ENCODE measurements at regions not wholly inside any gene's neighbourhood (a gene's known extent, or its start where the extent isn't known, plus 50 kb on each side); places are given as distances from the start of the nearest gene placed in this dataset.

DNA sequence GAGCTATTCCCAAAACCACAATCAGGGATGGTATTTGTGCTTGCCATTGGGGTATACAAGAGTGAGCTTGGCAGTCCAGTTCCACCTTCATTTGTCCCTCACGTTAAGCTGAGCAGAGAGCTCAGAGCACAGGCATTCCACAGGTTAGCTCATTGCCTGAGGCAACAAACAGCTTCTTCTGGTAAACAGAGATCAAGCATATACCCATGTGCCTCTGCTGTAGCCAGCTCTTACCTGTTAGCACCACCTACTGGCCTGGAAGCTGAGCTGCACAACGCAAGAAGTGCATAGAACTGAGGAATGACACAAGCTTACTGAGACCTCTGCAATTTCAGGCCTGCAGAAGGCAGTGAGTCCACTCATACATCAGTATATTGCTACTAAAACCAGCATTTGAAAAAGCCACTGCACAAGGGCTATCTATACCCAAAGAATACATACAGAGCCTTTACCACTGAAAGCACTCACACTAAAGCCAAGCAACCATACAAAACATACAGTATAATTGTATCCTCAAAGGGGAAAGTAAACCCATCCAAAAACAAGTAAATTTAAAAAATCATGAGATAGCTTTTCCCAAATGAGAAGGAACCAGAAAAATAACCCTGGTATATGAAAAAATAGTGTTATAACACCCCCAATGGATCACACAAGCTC is 258.3 kb upstream of the GABRA2 start:
- ATAC-seq (no peak), DNase-seq (ENCODE audit: low read depth, low spot score) (no peak)
- Histone ChIP-seq H3K4me2 (ENCODE audit: low read length) (no peak overlapping the region), H3K4me1 (ENCODE audit: control insufficient read depth in 1 of 2, insufficient read depth in 2 of 2, low read length in 2 of 2) (no peaks in the 10 kb centered on the region), H3K4me3 (replicated peaks in 1 of 2; ENCODE audit: low read depth in 1 of 2, low read length in 2 of 2) (no peak overlapping the region), H3K27ac (ENCODE audit: low read depth, low read length) (no peak overlapping the region), H3K9me2 (ENCODE audit: insufficient read depth) (no peaks in the 10 kb centered on the region), H3K9ac (ENCODE audit: low read length) (no peak overlapping the region), H3K9me3 (ENCODE audit: control insufficient read depth in 1 of 2, insufficient read depth in 1 of 2, low read depth in 1 of 2, low read length in 2 of 2) (peaks cover 0 to 10% of the 10 kb centered on the region in 2 experiments; a peak in 2 of 4 replicates), H4K20me1 (ENCODE audit: insufficient read depth) (no peaks in the 10 kb centered on the region), H3K36me3 (ENCODE audit: control insufficient read depth in 1 of 2, insufficient read depth in 2 of 2, low read length in 2 of 2) (no peaks in the 10 kb centered on the region), H3K27me3 (ENCODE audit: insufficient read depth, low read length) (no peaks in the 10 kb centered on the region), H2AFZ (ENCODE audit: low read depth, low read length, poor library complexity, severe bottlenecking) (no peak overlapping the region), H3K79me2 (ENCODE audit: insufficient read depth, low read length) (no peaks in the 10 kb centered on the region)
- POLR2A ChIA-PET, result no interaction called here
- TF ChIP-seq, protein P1, sequence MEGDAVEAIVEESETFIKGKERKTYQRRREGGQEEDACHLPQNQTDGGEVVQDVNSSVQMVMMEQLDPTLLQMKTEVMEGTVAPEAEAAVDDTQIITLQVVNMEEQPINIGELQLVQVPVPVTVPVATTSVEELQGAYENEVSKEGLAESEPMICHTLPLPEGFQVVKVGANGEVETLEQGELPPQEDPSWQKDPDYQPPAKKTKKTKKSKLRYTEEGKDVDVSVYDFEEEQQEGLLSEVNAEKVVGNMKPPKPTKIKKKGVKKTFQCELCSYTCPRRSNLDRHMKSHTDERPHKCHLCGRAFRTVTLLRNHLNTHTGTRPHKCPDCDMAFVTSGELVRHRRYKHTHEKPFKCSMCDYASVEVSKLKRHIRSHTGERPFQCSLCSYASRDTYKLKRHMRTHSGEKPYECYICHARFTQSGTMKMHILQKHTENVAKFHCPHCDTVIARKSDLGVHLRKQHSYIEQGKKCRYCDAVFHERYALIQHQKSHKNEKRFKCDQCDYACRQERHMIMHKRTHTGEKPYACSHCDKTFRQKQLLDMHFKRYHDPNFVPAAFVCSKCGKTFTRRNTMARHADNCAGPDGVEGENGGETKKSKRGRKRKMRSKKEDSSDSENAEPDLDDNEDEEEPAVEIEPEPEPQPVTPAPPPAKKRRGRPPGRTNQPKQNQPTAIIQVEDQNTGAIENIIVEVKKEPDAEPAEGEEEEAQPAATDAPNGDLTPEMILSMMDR (IDR thresholded peaks at IDR 0.05 in 2 of 3, conservative IDR thresholded peaks at IDR 0.05 in 1 of 3; ENCODE audit: borderline replicate concordance in 1 of 3, insufficient read depth in 1 of 3, low read depth in 2 of 3, low read length in 2 of 3), result peak in 2 of 3 experiments; percentile 38 to 39; a peak in 3 of 6 replicates
- TF ChIP-seq EGR1 (IDR thresholded peaks at IDR 0.05; ENCODE audit: low read depth), result no peak
- intact Hi-C loops (cut with micrococcal nuclease), result no loop called here
- CTCF ChIA-PET, result no interaction called here
- no TSS peak for BruUV-seq (replicated peaks)
- RAD21 ChIA-PET (ENCODE audit: low non-redundant PET in 1 of 2, low total read pairs in 2 of 2, uncharacterized antibody in 2 of 2, unreplicated experiment in 2 of 2), result no interaction called here

DNA sequence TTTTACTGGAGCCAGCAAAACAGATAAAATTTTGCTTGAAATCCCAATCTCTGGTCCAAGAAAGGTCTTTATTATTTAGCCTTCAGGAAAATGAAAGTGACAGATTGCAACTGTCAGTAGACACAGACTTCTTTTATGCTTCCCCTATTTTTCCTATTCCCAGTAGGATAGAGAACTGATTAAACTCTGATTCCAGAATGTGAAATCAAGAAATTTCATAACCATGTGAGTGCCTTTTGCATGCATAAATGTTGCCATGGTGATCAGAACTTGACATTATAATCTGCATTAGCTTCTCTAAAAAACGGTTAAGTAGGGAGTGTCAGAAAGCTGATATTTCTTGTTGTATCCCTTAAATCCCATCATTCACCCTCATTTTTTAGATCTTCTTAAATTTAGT is 255.2 kb upstream of the GABRA2 start:
- ChIA-PET RAD21 (ENCODE audit: low non-redundant PET in 1 of 2, low total read pairs in 2 of 2, uncharacterized antibody in 2 of 2, unreplicated experiment in 2 of 2) (no interaction called here), CTCF (no interaction called here), POLR2A (no interaction called here)
- no TSS peak for BruUV-seq (replicated peaks)
- Histone ChIP-seq H3K4me1 (ENCODE audit: control insufficient read depth in 1 of 2, insufficient read depth in 2 of 2, low read length in 2 of 2) (no peaks in the 10 kb centered on the region), H3K4me3 (replicated peaks in 1 of 2; ENCODE audit: low read depth in 1 of 2, low read length in 2 of 2) (no peak overlapping the region), H3K9me2 (ENCODE audit: insufficient read depth) (no peaks in the 10 kb centered on the region), H3K9me3 (ENCODE audit: control insufficient read depth in 1 of 2, insufficient read depth in 1 of 2, low read depth in 1 of 2, low read length in 2 of 2) (peaks cover 3 to 10% of the 10 kb centered on the region in 2 experiments; a peak in 2 of 4 replicates), H3K36me3 (ENCODE audit: control insufficient read depth in 1 of 2, insufficient read depth in 2 of 2, low read length in 2 of 2) (no peaks in the 10 kb centered on the region), H3K4me2 (ENCODE audit: low read length) (no peak overlapping the region), H3K79me2 (ENCODE audit: insufficient read depth, low read length) (no peaks in the 10 kb centered on the region), H4K20me1 (ENCODE audit: insufficient read depth) (no peaks in the 10 kb centered on the region), H3K9ac (ENCODE audit: low read length) (no peak overlapping the region), H2AFZ (ENCODE audit: low read depth, low read length, poor library complexity, severe bottlenecking) (no peak overlapping the region), H3K27ac (ENCODE audit: low read depth, low read length) (no peak overlapping the region), H3K27me3 (ENCODE audit: insufficient read depth, low read length) (no peaks in the 10 kb centered on the region)
- TF ChIP-seq, protein P2, sequence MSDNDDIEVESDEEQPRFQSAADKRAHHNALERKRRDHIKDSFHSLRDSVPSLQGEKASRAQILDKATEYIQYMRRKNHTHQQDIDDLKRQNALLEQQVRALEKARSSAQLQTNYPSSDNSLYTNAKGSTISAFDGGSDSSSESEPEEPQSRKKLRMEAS (IDR thresholded peaks at IDR 0.05), result no peak
- no peak for TF ChIP-seq SRF (IDR thresholded peaks at IDR 0.05; ENCODE audit: low read depth)
- DNase-seq (ENCODE audit: low read depth, low spot score) (no peak), ATAC-seq (no peak)
- intact Hi-C loops (cut with micrococcal nuclease), result no loop called here

All from HCT116 (cell line).